Smooth muscle cell (in vitro differentiated cells): ENCODE measurements at regions not wholly inside any gene's neighbourhood (a gene's known extent, or its start where the extent isn't known, plus 50 kb on each side); places are given as distances from the start of the nearest gene placed in this dataset.

Source experiments
- DNase-seq: peaks from one replicate; lab custom pipeline; 2025; ENCODE audit not compliant: unreplicated experiment; lab: John Stamatoyannopoulos, UW
- H2AFZ ChIP-seq: fragments of 200-600 bp; sonication (generic); 2 replicates; pipeline ENCODE4 v1.6.0; 2016; ENCODE audit warnings: antibody characterized with exemption, low read depth, mild to moderate bottlenecking
- H3F3A ChIP-seq: fragments of 200-600 bp; sonication (generic); 2 replicates; pipeline ENCODE4 v1.6.0; 2017; ENCODE audit warnings: antibody characterized with exemption, low read depth
- H3K27ac ChIP-seq: fragments of 200-600 bp; sonication (generic); 2 replicates; pipeline ENCODE4 v1.5.1; 2016; ENCODE audit warnings: low read depth, mild to moderate bottlenecking
- H3K27me3 ChIP-seq: fragments of 200-600 bp; sonication (generic); 2 replicates; pipeline ENCODE4 v1.6.1; 2016; ENCODE audit warnings: low read depth, mild to moderate bottlenecking
- H3K36me3 ChIP-seq: fragments of 200-600 bp; sonication (generic); 2 replicates; pipeline ENCODE4 v1.5.1; 2016; ENCODE audit warnings: low read depth
- H3K4me1 ChIP-seq: fragments of 200-600 bp; sonication (generic); 2 replicates; pipeline ENCODE4 v1.5.1; 2016; ENCODE audit warnings: low read depth
- H3K4me2 ChIP-seq: fragments of 200-600 bp; sonication (generic); 2 replicates; pipeline ENCODE4 v1.6.0; 2016; ENCODE audit warnings: mild to moderate bottlenecking
- H3K4me3 ChIP-seq: fragments of 200-600 bp; sonication (generic); 2 replicates; pipeline ENCODE4 v1.5.1; 2016; ENCODE audit warnings: mild to moderate bottlenecking
- H3K79me2 ChIP-seq: fragments of 200-600 bp; sonication (generic); 2 replicates; pipeline ENCODE4 v1.6.0; 2016; ENCODE audit warnings: low read depth, mild to moderate bottlenecking
- H3K9ac ChIP-seq: fragments of 200-600 bp; sonication (generic); 2 replicates; pipeline ENCODE4 v1.6.0; 2016; ENCODE audit warnings: low read depth
- H3K9me3 ChIP-seq: fragments of 200-600 bp; sonication (generic); replicated peaks from 2 replicates; pipeline ENCODE4 v1.5.1; 2016; ENCODE audit warnings: low read depth
- H4K20me1 ChIP-seq: fragments of 200-600 bp; sonication (generic); 2 replicates; pipeline ENCODE4 v1.6.0; 2016; ENCODE audit warnings: low read depth
- WGBS: methylation state at CpG from one replicate; pipeline ENCODE4 v1.1.7; 2016; ENCODE audit warnings: low lambda C conversion rate; 5-methylcytosine and 5-hydroxymethylcytosine counted together
- TF ChIP-seq, protein P1 (sequence below): fragments of 200-600 bp; sonication (generic); IDR thresholded peaks from 2 replicates; pipeline ENCODE4 v1.5.1; 2017; ENCODE audit warnings: borderline replicate concordance, mild to moderate bottlenecking, antibody characterized with exemption; ENCODE audit not compliant: insufficient read depth, poor library complexity, severe bottlenecking

DNA sequence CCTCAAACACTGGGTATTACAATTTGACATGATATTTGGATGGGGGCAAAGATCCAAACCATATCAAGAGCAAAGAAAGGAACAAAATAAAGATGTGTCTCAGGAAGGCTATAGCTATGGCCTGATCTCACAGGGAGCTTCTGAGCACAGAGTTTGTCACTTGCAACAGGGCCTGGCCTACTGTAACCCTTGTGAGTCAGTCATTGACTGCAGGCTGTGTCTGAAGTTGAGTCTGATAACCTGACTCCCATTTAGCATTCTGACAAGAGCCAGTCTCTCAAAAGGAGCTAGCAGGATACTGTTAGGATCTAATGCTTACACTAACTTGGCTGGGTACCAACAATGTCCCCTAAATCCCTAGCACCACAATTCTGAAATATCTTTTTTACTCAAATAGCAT lies 612.5 kb upstream of the TECRL start:
- no peaks in the 10 kb centered on the region for H3K27me3 ChIP-seq
- no peaks in the 10 kb centered on the region for H3F3A ChIP-seq
- H3K4me1 ChIP-seq, result no peaks in the 10 kb centered on the region
- H2AFZ ChIP-seq, result no peak overlapping the region
- H3K4me3 ChIP-seq, result no peak overlapping the region
- no peak overlapping the region for H3K27ac ChIP-seq
- H3K79me2 ChIP-seq, result no peaks in the 10 kb centered on the region
- H4K20me1 ChIP-seq, result no peaks in the 10 kb centered on the region
- TF ChIP-seq, protein P1, sequence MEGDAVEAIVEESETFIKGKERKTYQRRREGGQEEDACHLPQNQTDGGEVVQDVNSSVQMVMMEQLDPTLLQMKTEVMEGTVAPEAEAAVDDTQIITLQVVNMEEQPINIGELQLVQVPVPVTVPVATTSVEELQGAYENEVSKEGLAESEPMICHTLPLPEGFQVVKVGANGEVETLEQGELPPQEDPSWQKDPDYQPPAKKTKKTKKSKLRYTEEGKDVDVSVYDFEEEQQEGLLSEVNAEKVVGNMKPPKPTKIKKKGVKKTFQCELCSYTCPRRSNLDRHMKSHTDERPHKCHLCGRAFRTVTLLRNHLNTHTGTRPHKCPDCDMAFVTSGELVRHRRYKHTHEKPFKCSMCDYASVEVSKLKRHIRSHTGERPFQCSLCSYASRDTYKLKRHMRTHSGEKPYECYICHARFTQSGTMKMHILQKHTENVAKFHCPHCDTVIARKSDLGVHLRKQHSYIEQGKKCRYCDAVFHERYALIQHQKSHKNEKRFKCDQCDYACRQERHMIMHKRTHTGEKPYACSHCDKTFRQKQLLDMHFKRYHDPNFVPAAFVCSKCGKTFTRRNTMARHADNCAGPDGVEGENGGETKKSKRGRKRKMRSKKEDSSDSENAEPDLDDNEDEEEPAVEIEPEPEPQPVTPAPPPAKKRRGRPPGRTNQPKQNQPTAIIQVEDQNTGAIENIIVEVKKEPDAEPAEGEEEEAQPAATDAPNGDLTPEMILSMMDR, result no peak
- H3K9me3 ChIP-seq, result no peaks in the 10 kb centered on the region
- no peak for DNase-seq
- H3K4me2 ChIP-seq, result no peak overlapping the region
- no peaks in the 10 kb centered on the region for H3K36me3 ChIP-seq
- H3K9ac ChIP-seq, result no peak overlapping the region

DNA sequence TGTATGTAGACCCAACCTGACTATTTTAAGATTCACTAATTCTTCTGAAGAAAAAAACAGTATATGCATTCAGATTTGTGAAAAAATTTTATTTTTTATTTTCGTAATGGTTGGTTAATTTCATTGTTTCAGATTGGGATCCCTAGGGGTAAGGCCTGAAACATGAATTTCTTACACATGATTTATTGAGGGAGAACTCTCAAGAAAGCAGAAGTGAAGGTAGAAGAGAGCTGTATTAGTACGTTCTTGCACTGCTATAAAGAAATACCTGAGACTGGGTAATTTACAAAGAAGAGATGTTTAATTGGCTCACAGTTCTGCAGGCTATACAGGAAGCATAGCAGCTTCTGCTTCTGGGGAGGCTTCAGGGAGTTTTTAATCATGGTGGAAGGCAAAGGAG lies 611.9 kb upstream of the TECRL start:
- H3K36me3 ChIP-seq, result no peaks in the 10 kb centered on the region
- no peaks in the 10 kb centered on the region for H4K20me1 ChIP-seq
- no peaks in the 10 kb centered on the region for H3K27me3 ChIP-seq
- no peak overlapping the region for H3K9ac ChIP-seq
- no peaks in the 10 kb centered on the region for H3K4me1 ChIP-seq
- 91% methylated on average over 2 of the region's 2 CpGs for WGBS
- no peak overlapping the region for H3K4me2 ChIP-seq
- no peak for DNase-seq
- TF ChIP-seq, protein P1, result no peak
- H3K79me2 ChIP-seq, result no peaks in the 10 kb centered on the region
- no peaks in the 10 kb centered on the region for H3F3A ChIP-seq
- no peak overlapping the region for H2AFZ ChIP-seq
- no peak overlapping the region for H3K4me3 ChIP-seq
- H3K9me3 ChIP-seq, result no peaks in the 10 kb centered on the region
- H3K27ac ChIP-seq, result no peak overlapping the region

DNA sequence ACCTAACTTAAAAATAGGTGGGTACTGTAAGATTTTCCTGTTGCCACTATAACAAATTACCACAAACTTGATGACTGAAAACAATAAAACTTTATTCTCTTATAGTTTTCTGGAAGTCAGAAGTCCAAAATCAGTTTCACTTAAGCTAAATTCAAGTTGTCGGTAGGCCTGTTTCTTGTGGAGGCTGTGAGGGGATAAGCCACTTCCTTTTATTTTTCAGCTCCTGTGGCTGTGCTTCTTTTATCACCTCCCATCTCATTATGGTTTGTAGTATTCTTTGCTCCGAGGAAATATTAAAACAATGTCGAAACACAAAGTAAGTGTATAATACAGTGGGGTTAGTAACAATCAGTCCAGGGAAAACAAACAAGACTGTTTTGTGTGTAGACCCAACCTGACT lies 610.5 kb upstream of the TECRL start:
- Histone ChIP-seq H3K4me3 (no peak overlapping the region), H3K4me1 (no peaks in the 10 kb centered on the region), H3K9me3 (no peaks in the 10 kb centered on the region), H3K79me2 (no peaks in the 10 kb centered on the region), H2AFZ (no peak overlapping the region), H3K27ac (no peak overlapping the region), H3K36me3 (no peaks in the 10 kb centered on the region), H3K9ac (no peak overlapping the region), H3K4me2 (no peak overlapping the region), H3K27me3 (no peaks in the 10 kb centered on the region), H3F3A (no peaks in the 10 kb centered on the region), H4K20me1 (no peaks in the 10 kb centered on the region)
- TF ChIP-seq, protein P1, result no peak
- no peak for DNase-seq
- WGBS, result 87% methylated on average over 3 of the region's 3 CpGs

DNA sequence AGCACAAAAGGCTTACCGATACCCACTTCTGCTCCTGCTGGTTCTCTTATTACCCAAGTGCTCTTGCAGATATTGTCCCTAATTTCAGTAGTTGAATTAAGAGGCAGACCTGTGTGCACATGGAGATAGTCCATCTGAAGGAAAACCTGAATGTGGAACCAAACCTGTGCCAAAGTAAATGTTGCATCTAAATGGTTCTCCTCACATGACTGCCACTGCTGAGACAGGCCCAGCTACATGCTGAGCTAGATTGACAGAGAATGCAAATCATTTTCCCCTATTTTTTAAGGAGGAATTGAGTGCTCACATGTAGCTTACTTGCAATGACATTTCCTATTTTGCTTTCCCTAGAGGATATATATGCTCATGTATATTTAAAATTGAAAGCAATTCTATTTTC lies 609.1 kb upstream of the TECRL start:
- Histone ChIP-seq H3F3A (no peaks in the 10 kb centered on the region), H3K36me3 (no peaks in the 10 kb centered on the region), H3K4me3 (no peak overlapping the region), H3K9me3 (no peaks in the 10 kb centered on the region), H3K4me1 (no peaks in the 10 kb centered on the region), H3K4me2 (no peak overlapping the region), H2AFZ (no peak overlapping the region), H3K9ac (no peak overlapping the region), H3K27me3 (no peaks in the 10 kb centered on the region), H3K27ac (no peak overlapping the region), H3K79me2 (no peaks in the 10 kb centered on the region), H4K20me1 (no peaks in the 10 kb centered on the region)
- WGBS, result 96% methylated on average over 1 of the region's 1 CpG
- TF ChIP-seq, protein P1, result no peak
- no peak for DNase-seq
